Breast epithelium (tissue), 3 donors: ENCODE measurements at regions not wholly inside any gene's neighbourhood (a gene's known extent, or its start where the extent isn't known, plus 50 kb on each side); places are given as distances from the start of the nearest gene placed in this dataset.

Experiments used
- POLR2AphosphoS5 ChIP-seq, 3 donors: sonication (generic); formaldehyde crosslinking; IDR thresholded peaks; one replicate each; pipeline ENCODE4 v1.6.1; 2017; ENCODE audit warnings: antibody characterized with exemption in 3 of 3
- TF ChIP-seq, protein P1 (sequence below), 3 donors: fragments of 450-650 bp; IDR thresholded peaks; one replicate each; pipeline ENCODE4 v1.5.1; 2016 to 2017; ENCODE audit warnings: antibody characterized with exemption in 3 of 3, mild to moderate bottlenecking in 3 of 3, moderate library complexity in 3 of 3

DNA sequence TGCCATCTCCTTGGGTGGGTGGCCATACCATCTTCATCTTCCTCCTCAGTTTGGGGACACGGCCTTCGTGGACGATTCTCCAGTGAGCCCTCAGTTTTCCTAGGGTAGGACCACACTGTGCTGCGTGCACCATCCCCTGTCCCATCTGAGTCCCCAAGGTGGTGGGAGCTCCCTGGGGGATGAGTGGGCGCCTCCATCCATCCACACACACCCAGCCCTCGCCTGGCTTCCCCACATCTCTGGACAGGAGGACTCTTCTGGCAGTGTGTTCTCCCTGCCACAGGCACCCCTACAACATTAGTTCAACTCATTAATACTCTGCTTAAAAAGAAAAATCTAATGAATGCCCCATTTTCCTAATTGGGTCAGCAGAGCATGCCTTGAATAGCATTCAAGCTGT, 408.5 kb downstream of the SHANK2 start:
- TF ChIP-seq, protein P1, sequence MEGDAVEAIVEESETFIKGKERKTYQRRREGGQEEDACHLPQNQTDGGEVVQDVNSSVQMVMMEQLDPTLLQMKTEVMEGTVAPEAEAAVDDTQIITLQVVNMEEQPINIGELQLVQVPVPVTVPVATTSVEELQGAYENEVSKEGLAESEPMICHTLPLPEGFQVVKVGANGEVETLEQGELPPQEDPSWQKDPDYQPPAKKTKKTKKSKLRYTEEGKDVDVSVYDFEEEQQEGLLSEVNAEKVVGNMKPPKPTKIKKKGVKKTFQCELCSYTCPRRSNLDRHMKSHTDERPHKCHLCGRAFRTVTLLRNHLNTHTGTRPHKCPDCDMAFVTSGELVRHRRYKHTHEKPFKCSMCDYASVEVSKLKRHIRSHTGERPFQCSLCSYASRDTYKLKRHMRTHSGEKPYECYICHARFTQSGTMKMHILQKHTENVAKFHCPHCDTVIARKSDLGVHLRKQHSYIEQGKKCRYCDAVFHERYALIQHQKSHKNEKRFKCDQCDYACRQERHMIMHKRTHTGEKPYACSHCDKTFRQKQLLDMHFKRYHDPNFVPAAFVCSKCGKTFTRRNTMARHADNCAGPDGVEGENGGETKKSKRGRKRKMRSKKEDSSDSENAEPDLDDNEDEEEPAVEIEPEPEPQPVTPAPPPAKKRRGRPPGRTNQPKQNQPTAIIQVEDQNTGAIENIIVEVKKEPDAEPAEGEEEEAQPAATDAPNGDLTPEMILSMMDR (IDR thresholded peaks at IDR 0.05): no peak
- TF ChIP-seq POLR2AphosphoS5 (IDR thresholded peaks at IDR 0.05): no peak
